SK-N-SH (cell line): ENCODE measurements at regions not wholly inside any gene's neighbourhood (a gene's known extent, or its start where the extent isn't known, plus 50 kb on each side); places are given as distances from the start of the nearest gene placed in this dataset.
A peak's percentile ranks its signal among the peaks of the same experiment; 100 is the strongest.

Experiments used
- CTCF ChIA-PET: fragments of 300-600, 350-600 bp; formaldehyde crosslinking; extraction: SDS; loops from one replicate; lab custom pipeline; 2021; lab: Yijun Ruan, JAX
- POLR2A ChIA-PET: fragments of 350-600 bp; sonication (Branson Sonifier 250); formaldehyde crosslinking; extraction: SDS; loops from one replicate; lab custom pipeline; 2020; ENCODE audit warnings: antibody characterized with exemption, inconsistent platforms; lab: Yijun Ruan, JAX
- DNase-seq: peaks from one replicate; pipeline ENCODE4 v3.0.0; 2012
- H2AFZ ChIP-seq: fragments of 200-600 bp; sonication (generic); 2 replicates; pipeline ENCODE4 v1.8.1; 2016; ENCODE audit warnings: antibody characterized with exemption, mild to moderate bottlenecking, low read depth
- H3F3A ChIP-seq: fragments of 200-600 bp; sonication (generic); replicated peaks from 2 replicates; pipeline ENCODE3; 2016; ENCODE audit warnings: antibody characterized with exemption, mild to moderate bottlenecking; ENCODE audit not compliant: insufficient read depth
- H3K27ac ChIP-seq, 2 experiments: fragments of 200-500 bp in 1 of 2; fragments of 200-600 bp in 1 of 2; sonication (Bioruptor generic) in 1 of 2; sonication (generic), shearing (Covaris generic) in 1 of 2; 2 replicates each; pipeline versions ENCODE4 v1.5.1 to v1.6.1; 2014 to 2016; ENCODE audit warnings: low read depth in 2 of 2, inconsistent platforms in 1 of 2, low read length in 1 of 2, mild to moderate bottlenecking in 1 of 2, mixed read lengths in 1 of 2
- H3K27me3 ChIP-seq: fragments of 200-600 bp; sonication (generic), shearing (Covaris generic); 2 replicates; pipeline ENCODE4 v1.6.1; 2016; ENCODE audit warnings: mixed run types; ENCODE audit not compliant: insufficient read depth
- H3K36me3 ChIP-seq, 2 experiments: fragments of 200-500 bp in 1 of 2; fragments of 200-600 bp in 1 of 2; sonication (Bioruptor generic) in 1 of 2; sonication (generic) in 1 of 2; replicated peaks in 1 of 2; 2 replicates each; pipeline versions ENCODE3 to v1.5.1; 2014 to 2016; ENCODE audit warnings: low read length in 1 of 2, mild to moderate bottlenecking in 1 of 2; ENCODE audit not compliant: insufficient read depth in 2 of 2, control insufficient read depth in 1 of 2
- H3K4me1 ChIP-seq, 2 experiments: fragments of 200-500 bp in 1 of 2; fragments of 200-600 bp in 1 of 2; sonication (Bioruptor generic) in 1 of 2; sonication (generic), shearing (Covaris generic) in 1 of 2; 2 replicates each; pipeline versions ENCODE4 v1.5.1 to v1.6.1; 2014 to 2016; ENCODE audit warnings: low read depth in 1 of 2, low read length in 1 of 2, mixed run types in 1 of 2; ENCODE audit not compliant: insufficient read depth in 2 of 2, control insufficient read depth in 1 of 2
- H3K4me2 ChIP-seq: fragments of 200-600 bp; sonication (generic), shearing (Covaris generic); 2 replicates; pipeline ENCODE4 v1.6.1; 2017; ENCODE audit warnings: mixed run types
- H3K4me3 ChIP-seq, 2 experiments: fragments of 200-500 bp in 1 of 2; fragments of 200-600 bp in 1 of 2; sonication (Bioruptor generic) in 1 of 2; sonication (generic), shearing (Covaris generic) in 1 of 2; 2 replicates each; pipeline versions ENCODE4 v1.5.1 to v1.8.1; 2014 to 2016; ENCODE audit warnings: low read depth in 2 of 2, inconsistent platforms in 1 of 2, low read length in 1 of 2, mild to moderate bottlenecking in 1 of 2, mixed read lengths in 1 of 2, moderate library complexity in 1 of 2
- H3K79me2 ChIP-seq: fragments of 200-600 bp; sonication (generic); 2 replicates; pipeline ENCODE4 v1.8.1; 2017; ENCODE audit warnings: mild to moderate bottlenecking; ENCODE audit not compliant: insufficient read depth
- H3K9ac ChIP-seq: fragments of 200-600 bp; sonication (generic); 2 replicates; pipeline ENCODE4 v1.6.1; 2017; ENCODE audit warnings: mixed run types
- H3K9me2 ChIP-seq: fragments of 200-600 bp; sonication (generic); 2 replicates; pipeline ENCODE4 v1.6.1; 2017; ENCODE audit warnings: mixed run types
- H3K9me3 ChIP-seq: fragments of 200-600 bp; sonication (generic); 2 replicates; pipeline ENCODE4 v1.6.1; 2017; ENCODE audit warnings: mixed run types, mild to moderate bottlenecking, moderate library complexity
- H4K20me1 ChIP-seq: fragments of 200-600 bp; sonication (generic); 2 replicates; pipeline ENCODE4 v1.6.1; 2017; ENCODE audit warnings: mild to moderate bottlenecking, mixed run types; ENCODE audit not compliant: insufficient read depth
- ELF1 ChIP-seq: IDR thresholded peaks from 2 replicates; pipeline ENCODE4 v1.4.0; 2012
- EP300 ChIP-seq, 2 experiments: IDR thresholded peaks; 2 replicates each; pipeline versions ENCODE4 v1.4.0 to v1.6.1; 2012; ENCODE audit warnings: borderline replicate concordance in 1 of 2, low read depth in 1 of 2, low read length in 1 of 2
- FOSL2 ChIP-seq: IDR thresholded peaks from 2 replicates; pipeline ENCODE4 v1.4.0; 2012; ENCODE audit warnings: low read depth, mild to moderate bottlenecking, moderate library complexity, borderline replicate concordance
- FOXJ3 ChIP-seq: sonication (generic); formaldehyde crosslinking; IDR thresholded peaks from 2 replicates; pipeline ENCODE4 v1.5.1; 2020; ENCODE audit warnings: mild to moderate bottlenecking, missing genetic modification reagents
- FOXM1 ChIP-seq: IDR thresholded peaks from 2 replicates; pipeline ENCODE4 v1.4.0; 2012; ENCODE audit warnings: low read depth, mild to moderate bottlenecking
- GATA2 ChIP-seq: sonication (generic); formaldehyde crosslinking; IDR thresholded peaks from 2 replicates; pipeline ENCODE4 v1.5.0; 2020; ENCODE audit warnings: mild to moderate bottlenecking, missing genetic modification reagents
- JUND ChIP-seq: IDR thresholded peaks from 2 replicates; pipeline ENCODE4 v1.4.0; 2012
- MAX ChIP-seq: IDR thresholded peaks from 2 replicates; pipeline ENCODE4 v1.4.0; 2012; ENCODE audit warnings: low read depth
- MEF2A ChIP-seq: IDR thresholded peaks from 2 replicates; pipeline ENCODE4 v1.4.0; 2012; ENCODE audit warnings: low read depth, borderline replicate concordance
- MXI1 ChIP-seq: IDR thresholded peaks from 2 replicates; pipeline ENCODE4 v1.6.1; 2012; ENCODE audit warnings: mild to moderate bottlenecking, low read depth, low read length, improper control_type of control experiment
- NFIC ChIP-seq: IDR thresholded peaks from 2 replicates; pipeline ENCODE4 v1.4.0; 2012; ENCODE audit warnings: borderline replicate concordance
- PBX3 ChIP-seq: IDR thresholded peaks from 2 replicates; pipeline ENCODE4; 2012
- POLR2AphosphoS5 ChIP-seq: IDR thresholded peaks from 2 replicates; pipeline ENCODE4 v1.6.1; 2012; ENCODE audit warnings: low read depth, low read length
- RCOR1 ChIP-seq: fragments of 150-350 bp; IDR thresholded peaks from 2 replicates; pipeline ENCODE4 v1.6.1; 2017; ENCODE audit warnings: antibody characterized with exemption, low read length
- RXRA ChIP-seq: IDR thresholded peaks from 2 replicates; pipeline ENCODE4 v1.4.0; 2012; ENCODE audit warnings: low read depth, mild to moderate bottlenecking, borderline replicate concordance
- TAF1 ChIP-seq: IDR thresholded peaks from 2 replicates; pipeline ENCODE4 v1.6.1; 2012; ENCODE audit warnings: low read depth, mild to moderate bottlenecking, low read length, moderate library complexity, borderline replicate concordance
- TCF12 ChIP-seq: IDR thresholded peaks from 2 replicates; pipeline ENCODE4 v1.4.0; 2012
- TEAD4 ChIP-seq: IDR thresholded peaks from 2 replicates; pipeline ENCODE4 v1.4.0; 2012; ENCODE audit warnings: mild to moderate bottlenecking, borderline replicate concordance; ENCODE audit not compliant: insufficient read depth
- WGBS: methylation state at CpG from one replicate; pipeline ENCODE4 v1.1.6; 2017; ENCODE audit warnings: low lambda C conversion rate; 5-methylcytosine and 5-hydroxymethylcytosine counted together

GRCh38 chr3:16064642-16065414, 109.7 kb upstream of the GALNT15 start:
- no peaks in the 10 kb centered on the region for H3K27me3 ChIP-seq
- peak; percentile 64 for TF ChIP-seq JUND
- TF ChIP-seq FOSL2: peak; percentile 49; the same call in 1 of the 2 replicates
- no peak for TF ChIP-seq MXI1
- peak; percentile 27; the same call in 1 of the 2 replicates for TF ChIP-seq POLR2AphosphoS5
- 0 out of 2 replicates have a peak, but pooled peaks have one; percentile 11 for TF ChIP-seq RXRA
- peak in 1 of 2 experiments; percentile 88; a peak in 2 of 4 replicates for TF ChIP-seq EP300 (IDR thresholded peaks at IDR 0.05; ENCODE audit: borderline replicate concordance in 1 of 2, low read depth in 1 of 2, low read length in 1 of 2)
- no peak for TF ChIP-seq TAF1
- TF ChIP-seq GATA2 (CRISPR knock-in tag): no peak
- TF ChIP-seq MEF2A: 0 out of 2 replicates have a peak, but pooled peaks have one; percentile 29
- peak; percentile 94 for TF ChIP-seq NFIC
- TF ChIP-seq TEAD4: peak; percentile 70; the same call in 1 of the 2 replicates
- peak; percentile 84 for TF ChIP-seq TCF12
- TF ChIP-seq FOXM1: peak; percentile 62; the same call in 1 of the 2 replicates
- no peak for TF ChIP-seq RCOR1
- peak; percentile 72 for TF ChIP-seq PBX3
- no peak for TF ChIP-seq FOXJ3 (CRISPR knock-in tag)
- TF ChIP-seq ELF1: no peak; the same call in 1 of the 2 replicates
- peak; percentile 91 for TF ChIP-seq MAX
- no peaks in the 10 kb centered on the region for H3K9me3 ChIP-seq
- no peaks in the 10 kb centered on the region for H3K9me2 ChIP-seq
- ChIA-PET CTCF (interaction anchor here (2.2 kb wide), 1 partner anchor 114 kb away, joined by 8 read pairs; no protein-coding TSS in a partner anchor), POLR2A (no interaction called here)
- H3K79me2 ChIP-seq: no peaks in the 10 kb centered on the region
- no peaks in the 10 kb centered on the region for H3K36me3 ChIP-seq
- no peak for DNase-seq
- no peak overlapping the region for H3K4me3 ChIP-seq
- peak overlapping the region; percentile 36 to 96 for H3K27ac ChIP-seq
- peak overlapping the region; percentile 60 for H3K9ac ChIP-seq
- peaks cover 70% of the 10 kb centered on the region for H3F3A ChIP-seq
- H3K4me2 ChIP-seq: 0 out of 2 replicates have a peak overlapping the region, but pooled peaks have one; percentile 35
- H3K4me1 ChIP-seq: peaks cover 10 to 64% of the 10 kb centered on the region in 2 experiments
- 48% methylated on average over 3 of the region's 3 CpGs for WGBS
- no peaks in the 10 kb centered on the region for H4K20me1 ChIP-seq
- peak overlapping the region; percentile 42; the same call in 1 of the 2 replicates for H2AFZ ChIP-seq
